Neural crest cell (in vitro differentiated cells): ENCODE measurements at regions not wholly inside any gene's neighbourhood (a gene's known extent, or its start where the extent isn't known, plus 50 kb on each side); places are given as distances from the start of the nearest gene placed in this dataset.
"Not testable (repeated sequence)": the region's sequence is repeated elsewhere in the genome, so short reads cannot be mapped to it uniquely, and the experiment has no call there.

Source experiments
- DNase-seq: peaks from one replicate; pipeline ENCODE4 v3.0.0; 2021; ENCODE audit warnings: low read depth, mixed read lengths, low spot score
- H3K27ac Mint-ChIP-seq: one replicate; pipeline ENCODE4 v1.8.0; 2021; ENCODE audit warnings: mild to moderate bottlenecking, mixed read lengths; ENCODE audit not compliant: unreplicated experiment
- H3K27me3 Mint-ChIP-seq: 2 replicates; pipeline ENCODE4 v1.8.0; 2021; ENCODE audit warnings: low read depth, mild to moderate bottlenecking, mixed read lengths
- H3K36me3 Mint-ChIP-seq: 2 replicates; pipeline ENCODE4 v1.8.0; 2021; ENCODE audit warnings: low read depth, mild to moderate bottlenecking, mixed read lengths
- H3K4me1 Mint-ChIP-seq: 2 replicates; pipeline ENCODE4 v1.8.0; 2021; ENCODE audit warnings: mixed read lengths
- H3K4me3 Mint-ChIP-seq: one replicate; pipeline ENCODE4 v1.8.0; 2021; ENCODE audit warnings: mild to moderate bottlenecking, mixed read lengths
- H3K9me3 Mint-ChIP-seq: 2 replicates; pipeline ENCODE4 v1.8.0; 2021; ENCODE audit warnings: mixed read lengths
- CTCF ChIP-seq: fragments of 200-600 bp; sonication (generic); conservative IDR thresholded peaks from 2 replicates; pipeline ENCODE4 v1.5.0; 2021; ENCODE audit warnings: antibody characterized with exemption, mild to moderate bottlenecking

- H3K4me3 Mint-ChIP-seq, result no peak overlapping the region
- no peaks in the 10 kb centered on the region for H3K9me3 Mint-ChIP-seq
- no peak overlapping the region for H3K27ac Mint-ChIP-seq
- H3K36me3 Mint-ChIP-seq, result peaks cover 3% of the 10 kb centered on the region
- no peaks in the 10 kb centered on the region for H3K4me1 Mint-ChIP-seq
- DNase-seq, result no peak
- TF ChIP-seq CTCF, result no peak
- H3K27me3 Mint-ChIP-seq, result no peaks in the 10 kb centered on the region
Observed at GRCh38 chr15:84402856-84403608, 167.5 kb downstream of the GOLGA6L4 start.

DNA sequence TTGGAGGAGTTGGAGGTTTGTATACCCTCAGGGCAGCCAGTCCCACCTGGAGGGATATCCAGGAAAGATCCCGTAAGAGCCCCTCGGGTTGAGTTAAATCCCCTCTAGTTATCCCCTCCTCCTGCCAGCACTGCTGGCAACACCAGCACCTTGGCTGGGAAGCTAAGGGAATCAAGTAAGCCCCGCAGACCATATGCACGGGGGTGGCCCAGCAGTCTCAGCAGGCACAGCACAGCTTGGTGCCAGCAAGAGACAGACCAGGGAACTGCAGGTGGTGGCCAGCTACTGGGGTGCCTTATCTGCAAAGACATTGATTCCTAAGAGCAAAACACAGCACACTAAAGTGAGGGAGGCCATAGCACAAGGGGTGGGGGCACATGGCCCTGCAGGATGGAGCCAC is 173.8 kb downstream of the GOLGA6L4 start:
- not testable (repeated sequence) for H3K4me1 Mint-ChIP-seq, DNase-seq, H3K36me3 Mint-ChIP-seq, H3K27me3 Mint-ChIP-seq, H3K27ac Mint-ChIP-seq, H3K9me3 Mint-ChIP-seq, H3K4me3 Mint-ChIP-seq

GRCh38 chr15:84421513-84422181 is 179.2 kb upstream of the ZSCAN2 start:
- H3K9me3 Mint-ChIP-seq, H3K27ac Mint-ChIP-seq, H3K4me1 Mint-ChIP-seq, H3K4me3 Mint-ChIP-seq, H3K27me3 Mint-ChIP-seq, DNase-seq, H3K36me3 Mint-ChIP-seq: not testable (repeated sequence)

DNA sequence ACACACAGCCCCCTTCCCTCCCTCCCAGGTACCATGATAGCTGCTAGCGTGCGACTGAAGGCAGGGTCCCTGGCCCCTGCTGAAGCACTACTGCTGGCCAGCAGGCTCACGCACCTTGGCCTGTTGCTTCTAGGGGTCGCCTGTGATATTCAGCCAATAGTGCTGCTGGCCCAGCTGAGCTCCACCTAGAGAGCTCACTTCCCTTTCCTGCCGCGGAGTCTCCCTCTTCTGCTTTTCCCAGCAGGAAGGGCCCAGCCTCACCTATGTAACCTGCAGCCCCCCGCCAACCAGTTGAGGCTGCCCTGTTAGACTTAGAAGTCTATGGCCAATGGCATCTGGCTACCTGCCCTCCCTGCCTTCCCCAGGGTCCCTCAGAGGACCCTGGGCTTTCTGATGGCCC is 175.5 kb upstream of the ZSCAN2 start:
- H3K4me1 Mint-ChIP-seq, H3K27ac Mint-ChIP-seq, H3K4me3 Mint-ChIP-seq, H3K9me3 Mint-ChIP-seq, H3K27me3 Mint-ChIP-seq, DNase-seq, H3K36me3 Mint-ChIP-seq: not testable (repeated sequence)

DNA sequence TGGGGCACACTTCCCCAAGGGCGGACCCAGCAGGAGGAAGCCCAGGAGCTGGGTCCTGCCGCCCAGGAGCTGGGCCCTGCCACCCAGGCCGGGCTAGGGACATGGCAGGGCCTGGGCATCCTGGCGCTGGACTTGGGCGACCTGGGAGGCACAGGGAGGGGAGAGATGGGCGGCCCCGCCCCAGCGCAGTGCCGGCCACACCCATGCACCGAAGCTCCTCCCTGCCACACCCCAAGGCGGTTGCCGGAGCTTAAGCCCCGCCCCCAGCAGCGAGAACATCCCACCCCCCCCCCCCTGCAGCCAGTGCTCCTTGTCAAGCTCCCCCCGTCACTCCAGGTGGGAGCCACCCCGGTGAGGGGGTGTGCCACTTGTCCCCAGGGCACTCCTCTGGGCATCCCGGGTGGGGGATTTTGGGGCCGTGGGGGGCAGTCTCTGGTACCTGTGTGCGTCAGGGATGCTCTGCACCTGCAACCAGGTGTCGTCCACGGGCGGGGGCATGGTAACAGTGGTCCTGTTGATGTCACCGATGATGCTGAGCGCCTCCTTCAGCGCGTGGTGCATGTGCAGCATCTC is 127.4 kb upstream of the ZSCAN2 start:
- H3K27ac Mint-ChIP-seq, H3K27me3 Mint-ChIP-seq, H3K4me3 Mint-ChIP-seq, DNase-seq, H3K36me3 Mint-ChIP-seq, H3K4me1 Mint-ChIP-seq, H3K9me3 Mint-ChIP-seq: not testable (repeated sequence)

- H3K27ac Mint-ChIP-seq, H3K4me1 Mint-ChIP-seq, DNase-seq, H3K9me3 Mint-ChIP-seq, H3K27me3 Mint-ChIP-seq, H3K4me3 Mint-ChIP-seq, H3K36me3 Mint-ChIP-seq: not testable (repeated sequence)
Observed at GRCh38 chr15:84476364-84477033, 124.3 kb upstream of the ZSCAN2 start.

DNA sequence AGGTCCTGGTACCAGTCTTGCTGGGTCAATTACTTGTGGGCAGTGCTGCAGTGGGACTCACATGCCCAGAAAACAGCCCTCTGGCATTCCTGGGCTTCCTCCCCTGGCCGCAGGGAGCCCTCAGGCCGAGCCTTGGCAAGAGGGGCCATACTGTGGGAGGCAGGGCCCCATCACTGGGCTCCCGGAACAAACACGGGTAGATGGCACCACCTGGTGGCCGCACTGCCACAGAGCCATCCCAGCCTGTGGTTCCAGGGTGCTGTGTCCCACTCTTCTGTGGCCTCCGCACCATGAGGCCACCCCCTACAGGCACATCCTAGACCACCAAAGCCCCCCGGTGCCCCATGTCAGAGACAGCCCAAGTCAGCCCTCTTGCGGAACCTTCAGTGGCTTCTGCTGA is 123.3 kb upstream of the ZSCAN2 start:
- H3K9me3 Mint-ChIP-seq, H3K36me3 Mint-ChIP-seq, H3K4me1 Mint-ChIP-seq, H3K4me3 Mint-ChIP-seq, H3K27me3 Mint-ChIP-seq, DNase-seq, H3K27ac Mint-ChIP-seq: not testable (repeated sequence)

- H3K4me1 Mint-ChIP-seq, H3K27ac Mint-ChIP-seq, H3K9me3 Mint-ChIP-seq, H3K4me3 Mint-ChIP-seq, DNase-seq, H3K27me3 Mint-ChIP-seq, H3K36me3 Mint-ChIP-seq: not testable (repeated sequence)
Observed at GRCh38 chr15:84480174-84480681, 120.6 kb upstream of the ZSCAN2 start.

DNA sequence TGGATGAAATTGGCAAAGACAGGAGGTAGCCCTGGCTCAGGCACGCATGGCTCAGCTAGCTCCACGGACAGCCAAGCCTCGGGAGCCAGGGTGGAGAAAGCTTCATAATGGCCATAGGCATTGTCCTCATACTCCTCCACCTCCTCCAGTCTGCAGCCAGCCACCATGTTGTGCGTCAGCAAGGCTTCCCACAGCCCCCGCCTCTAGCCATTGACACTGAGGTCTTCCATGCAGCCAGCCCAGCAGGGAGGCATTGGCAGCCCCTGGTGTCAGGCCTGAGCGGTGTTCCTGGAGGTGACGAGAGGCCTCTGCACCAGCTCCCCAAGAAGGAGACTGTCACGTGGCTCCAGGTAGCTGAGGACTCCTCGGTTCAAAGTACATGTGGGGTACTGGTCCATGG is 117.0 kb upstream of the ZSCAN2 start:
- H3K27me3 Mint-ChIP-seq, H3K4me3 Mint-ChIP-seq, DNase-seq, H3K9me3 Mint-ChIP-seq, H3K4me1 Mint-ChIP-seq, H3K27ac Mint-ChIP-seq, H3K36me3 Mint-ChIP-seq: not testable (repeated sequence)

DNA sequence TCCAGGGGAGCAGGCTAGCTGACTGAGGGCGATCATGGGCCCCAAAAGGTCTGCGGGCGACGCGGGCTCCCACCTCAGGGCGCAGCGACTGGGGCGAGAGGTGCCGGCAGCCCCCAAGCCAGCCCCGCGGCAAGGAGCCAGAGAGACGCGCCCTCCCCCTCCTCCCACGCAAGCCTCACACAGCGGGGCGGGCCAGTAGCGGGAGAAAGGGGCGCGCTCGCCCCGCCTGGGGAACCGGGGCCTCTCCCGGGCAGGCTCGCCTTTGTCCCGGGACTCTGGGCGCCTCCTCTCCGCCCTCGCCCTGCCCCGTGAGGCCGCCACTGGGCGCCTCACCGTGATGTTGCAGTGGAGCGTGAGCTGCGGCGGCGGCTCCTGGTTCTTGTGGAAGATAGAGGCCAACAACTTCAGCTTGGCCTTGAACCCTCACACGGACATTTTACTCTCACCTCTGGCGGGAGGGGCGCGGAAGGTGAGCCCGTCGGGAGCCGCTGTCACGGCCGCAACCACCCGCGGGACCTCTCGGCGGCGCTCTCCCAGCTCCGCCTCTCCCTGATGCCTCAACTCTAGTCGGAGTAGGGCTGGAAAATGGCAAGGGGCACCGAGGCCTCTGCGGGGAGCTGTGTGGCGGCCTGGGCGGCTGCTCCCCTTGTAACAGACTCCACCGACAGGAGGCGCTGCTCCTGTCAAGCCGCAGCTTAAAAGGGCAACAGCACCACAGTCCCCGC is 100.5 kb upstream of the ZSCAN2 start:
- not testable (repeated sequence) for H3K27me3 Mint-ChIP-seq, H3K36me3 Mint-ChIP-seq, H3K4me1 Mint-ChIP-seq, H3K9me3 Mint-ChIP-seq, H3K27ac Mint-ChIP-seq, H3K4me3 Mint-ChIP-seq, DNase-seq

DNA sequence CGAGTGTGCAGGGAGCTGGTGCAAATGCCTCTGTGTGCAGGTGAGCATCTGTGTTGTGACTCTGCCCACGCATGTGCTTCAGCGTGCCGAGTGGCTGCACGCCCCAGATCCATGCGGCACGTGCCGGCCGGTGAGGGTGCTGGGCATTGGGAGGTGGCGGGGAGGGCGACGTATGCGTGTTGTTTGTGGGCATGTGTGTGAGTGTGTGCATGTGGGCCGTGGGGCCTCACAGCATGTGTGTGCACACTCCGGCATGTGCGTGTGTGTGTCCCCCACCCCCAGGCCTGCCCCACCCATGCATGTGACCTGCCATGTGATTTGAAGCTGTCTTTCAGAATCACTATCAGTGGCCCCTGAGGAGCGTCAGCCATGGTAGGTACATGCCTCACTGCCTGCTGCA is 97.7 kb upstream of the ZSCAN2 start:
- not testable (repeated sequence) for H3K9me3 Mint-ChIP-seq, H3K27ac Mint-ChIP-seq, H3K27me3 Mint-ChIP-seq, H3K4me3 Mint-ChIP-seq, H3K36me3 Mint-ChIP-seq, DNase-seq, H3K4me1 Mint-ChIP-seq
